ACHN (cell line): ENCODE measurements at regions not wholly inside any gene's neighbourhood (a gene's known extent, or its start where the extent isn't known, plus 50 kb on each side); places are given as distances from the start of the nearest gene placed in this dataset.
"Not testable (repeated sequence)": the region's sequence is repeated elsewhere in the genome, so short reads cannot be mapped to it uniquely, and the experiment has no call there.

Experiments used
- DNase-seq: peaks from one replicate; pipeline ENCODE4 v3.0.0-alpha.2; 2015
- in situ Hi-C: cut with HindIII; loops from 2 replicates; pipeline ENCODE4 v1.10.0; 2017; ENCODE audit warnings: low sequenced_read_pairs, low pct_ligation_motif_present, low pct_unique_long_range_greater_than_20kb

DNA sequence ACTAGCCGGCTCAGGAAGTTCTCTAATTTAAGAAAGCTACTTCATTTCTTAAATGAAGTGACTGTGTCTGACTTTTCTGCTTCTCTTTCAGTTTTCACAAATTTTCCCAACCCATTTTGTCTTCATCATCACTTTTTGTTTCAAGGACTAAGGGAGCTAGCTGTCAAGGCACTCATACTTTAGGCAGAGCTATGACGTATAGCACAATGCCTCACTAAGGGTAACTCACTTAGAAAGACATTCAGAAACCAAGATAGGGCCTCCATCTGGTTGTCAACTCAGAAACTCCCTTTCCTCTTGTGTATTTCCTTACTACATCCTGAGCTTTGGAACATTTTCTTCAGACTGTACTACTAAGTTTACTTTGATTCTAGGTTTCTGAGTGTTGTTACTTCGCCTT is 397.9 kb downstream of the TOX3 start:
- in situ Hi-C loops = no loop called here

DNA sequence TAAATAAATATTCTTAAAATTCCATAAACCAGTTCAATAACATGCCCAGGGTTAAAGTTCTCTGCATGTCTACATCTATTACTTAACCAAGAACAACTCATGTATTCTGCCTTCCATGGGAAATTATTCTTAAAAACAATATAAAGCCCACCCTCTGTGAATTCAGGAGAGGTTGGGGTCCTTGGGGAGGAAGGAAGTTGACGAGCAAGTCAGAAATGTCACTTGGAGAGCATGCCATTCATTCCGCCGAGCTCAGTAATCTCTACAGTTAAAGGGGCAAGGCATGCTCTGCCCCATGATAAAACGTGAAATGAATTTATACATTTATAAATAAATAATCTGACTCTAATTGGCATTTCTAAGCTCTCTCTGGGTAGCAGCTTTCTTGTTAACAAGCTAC is 405.1 kb downstream of the TOX3 start:
- in situ Hi-C loops = no loop called here
- no peak for DNase-seq

More for the DNA sequence above, 397.9 kb downstream of the TOX3 start:
- DNase-seq = no peak

DNA sequence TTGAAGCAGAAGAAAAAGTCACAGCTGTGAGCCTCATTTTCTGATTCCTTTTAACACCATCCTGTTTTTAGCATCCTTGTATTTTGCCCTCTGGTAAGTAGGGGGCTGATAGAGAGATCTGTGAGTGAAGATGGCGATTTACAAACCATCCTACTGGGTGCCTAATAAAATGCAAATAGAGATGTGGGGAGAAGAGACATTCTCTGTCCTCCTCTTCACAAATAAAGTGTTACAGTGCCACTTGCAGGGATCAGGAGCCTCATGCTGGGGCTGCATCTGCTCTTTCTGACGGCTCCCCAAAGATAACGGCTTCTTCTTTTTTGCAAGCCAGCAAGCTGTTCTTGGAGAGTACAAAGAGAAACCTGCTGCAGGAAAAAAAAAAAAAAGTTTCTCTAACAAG is 418.6 kb downstream of the TOX3 start:
- DNase-seq = no peak
- in situ Hi-C loops = no loop called here

DNA sequence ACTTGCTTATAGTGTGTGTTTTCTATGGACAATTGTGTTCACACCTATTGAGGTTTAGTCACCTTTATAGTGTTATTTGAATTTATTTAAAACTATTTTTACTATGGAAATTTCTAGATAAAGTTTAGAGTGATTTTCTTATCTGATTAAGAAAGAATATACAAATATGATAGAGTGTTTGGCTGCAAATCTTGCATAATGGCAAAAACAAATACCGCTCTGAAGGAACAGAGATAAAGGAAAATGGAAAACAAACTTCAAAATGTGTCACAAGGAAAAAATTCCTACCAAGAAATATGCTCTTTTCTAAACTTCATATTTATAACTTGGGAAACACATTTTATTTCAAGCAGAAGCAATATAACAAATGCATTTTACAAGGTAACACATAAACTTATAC is 423.1 kb downstream of the TOX3 start:
- DNase-seq = no peak
- in situ Hi-C loops = no loop called here

DNA sequence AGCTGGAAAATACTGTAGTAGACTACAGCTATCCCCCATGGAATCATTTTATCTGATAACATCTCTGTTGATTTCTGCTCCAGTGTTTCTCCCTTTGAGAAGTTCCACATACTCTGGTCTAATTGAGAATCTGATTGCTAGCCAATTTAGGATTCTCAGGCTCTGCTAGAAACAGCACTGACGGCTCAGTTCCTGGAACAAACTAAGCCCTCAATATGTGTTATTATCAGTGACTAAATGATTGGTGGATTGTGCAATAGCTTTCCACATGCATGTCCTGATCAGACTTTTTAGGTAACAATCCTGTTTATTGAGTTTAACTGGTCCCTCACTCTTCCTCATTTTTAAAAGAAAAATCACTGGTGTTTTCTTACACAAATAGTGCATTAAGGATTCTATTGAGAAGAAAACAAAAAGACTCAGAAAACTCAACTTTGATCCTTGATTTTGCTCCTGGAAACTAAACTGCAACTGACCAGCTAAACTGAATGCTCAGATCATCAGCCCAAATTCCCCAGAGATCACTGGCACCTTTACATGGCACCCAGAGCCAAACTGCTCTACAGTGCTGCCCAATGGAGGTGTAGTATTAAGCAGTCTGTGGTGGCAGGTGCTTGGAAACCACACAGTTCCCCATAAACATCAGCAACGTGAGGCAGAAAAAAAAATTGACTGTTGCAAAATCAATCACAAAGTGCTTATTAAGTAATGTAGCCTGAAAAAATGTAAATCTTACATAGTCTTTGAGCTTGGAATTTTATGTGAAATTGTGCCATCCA is 423.7 kb downstream of the TOX3 start:
- in situ Hi-C loops = no loop called here
- DNase-seq = no peak

DNA sequence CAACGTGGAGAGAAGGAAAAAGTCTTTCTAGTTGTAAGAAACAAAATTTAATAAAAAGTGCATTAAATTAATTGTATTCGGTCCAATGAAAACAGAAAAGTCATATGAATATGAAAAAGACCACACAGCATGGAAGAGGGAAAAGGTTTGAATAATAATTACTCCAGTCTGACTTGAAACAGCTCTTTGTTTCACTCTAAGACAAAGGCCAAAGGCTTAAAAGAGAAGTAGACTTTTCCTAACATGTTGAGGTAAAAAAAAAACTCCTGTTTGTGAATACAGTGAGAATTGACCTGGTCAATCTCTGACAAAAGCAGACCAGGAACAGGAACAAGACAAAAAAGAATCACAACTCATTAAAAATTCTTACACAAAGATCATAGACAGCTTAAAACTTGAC is 429.8 kb downstream of the TOX3 start:
- in situ Hi-C loops = no loop called here

DNA sequence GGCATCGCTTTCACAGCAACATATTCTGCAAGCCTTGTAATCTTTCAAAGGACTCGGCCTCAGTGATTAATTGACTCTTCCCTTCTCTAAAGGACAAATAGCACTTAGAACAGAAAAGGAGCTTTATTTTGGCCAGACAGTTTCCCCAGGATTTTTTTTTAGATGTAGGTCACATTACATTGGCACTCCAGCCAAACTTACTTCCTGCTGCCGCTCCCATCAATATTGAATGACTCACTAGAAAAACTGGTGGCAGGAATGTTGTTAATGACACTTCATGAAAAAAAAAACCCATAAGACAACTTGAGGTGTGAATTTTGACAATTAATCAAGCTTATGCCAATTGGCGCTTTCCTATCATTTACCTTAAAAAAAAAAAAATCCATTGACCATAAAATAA is 432.6 kb downstream of the TOX3 start:
- in situ Hi-C loops = no loop called here
- peak; percentile 32 for DNase-seq

More for the DNA sequence above, 429.8 kb downstream of the TOX3 start:
- no peak for DNase-seq

DNA sequence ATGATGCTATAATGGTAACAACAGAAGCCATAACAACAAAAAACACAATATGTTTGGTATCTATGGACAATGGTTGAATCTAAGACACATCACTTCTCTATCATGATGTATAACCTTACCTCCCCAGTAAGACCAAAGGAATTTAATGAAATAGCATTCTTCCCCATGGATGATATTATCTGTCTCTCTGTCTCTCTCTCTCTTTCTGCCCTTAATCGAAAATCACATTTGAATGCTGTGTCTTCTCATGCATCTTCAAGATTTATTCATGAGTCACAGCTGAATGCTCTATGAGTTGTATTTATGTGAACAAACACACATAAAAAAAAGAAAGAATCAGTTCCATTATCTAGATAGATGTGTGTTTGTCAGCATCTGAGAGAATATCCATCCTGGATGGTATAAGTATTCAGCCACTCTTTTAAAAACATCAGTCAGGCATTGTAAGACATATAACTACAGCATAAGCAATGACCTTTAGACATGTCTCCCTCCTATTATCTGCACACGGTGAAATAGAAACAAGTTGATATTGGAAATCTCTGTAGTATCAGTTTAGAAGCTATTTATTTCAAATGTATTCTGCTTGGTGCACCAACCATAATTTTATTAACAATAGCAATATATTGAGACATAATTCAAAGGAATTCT is 433.3 kb downstream of the TOX3 start:
- no peak for DNase-seq
- in situ Hi-C loops = no loop called here

DNA sequence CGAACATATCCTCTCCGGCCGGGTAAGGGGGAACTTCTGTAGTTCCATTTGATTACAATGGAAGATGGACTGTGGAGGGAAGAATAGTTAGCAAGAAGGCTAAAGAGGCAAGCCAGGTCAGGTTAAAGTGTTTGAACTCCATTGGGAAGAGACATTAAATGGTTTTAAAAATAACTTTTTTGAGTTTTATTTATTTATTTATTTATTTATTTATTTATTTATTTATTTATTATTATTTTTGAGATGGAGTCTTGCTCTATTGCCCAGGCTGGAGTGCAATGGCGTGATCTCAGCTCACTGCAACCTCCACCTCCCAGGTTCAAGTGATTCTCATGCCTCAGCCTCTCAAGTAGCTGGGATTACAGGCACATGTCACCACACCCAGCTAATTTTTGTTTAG is 441.9 kb downstream of the TOX3 start:
- DNase-seq, in situ Hi-C loops: not testable (repeated sequence)

DNA sequence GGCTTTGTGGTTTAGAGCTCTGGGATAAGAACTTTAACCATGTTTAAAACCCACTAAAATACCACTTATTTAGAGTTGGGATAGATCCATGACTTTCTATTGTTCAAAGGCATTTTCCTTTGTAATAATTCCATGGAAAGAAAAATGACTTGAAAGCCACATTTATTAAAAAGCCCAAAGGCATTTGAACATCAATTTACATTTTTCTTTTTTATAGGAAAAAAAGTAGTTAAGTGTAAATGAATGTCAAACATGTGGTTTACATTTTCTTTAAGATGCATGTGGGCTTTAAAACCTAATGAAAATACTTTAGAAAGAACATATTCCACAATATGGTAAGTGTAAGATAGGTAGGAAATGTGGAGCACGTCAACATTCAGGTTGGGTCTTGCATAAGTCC is 443.2 kb downstream of the TOX3 start:
- no peak for DNase-seq

DNA sequence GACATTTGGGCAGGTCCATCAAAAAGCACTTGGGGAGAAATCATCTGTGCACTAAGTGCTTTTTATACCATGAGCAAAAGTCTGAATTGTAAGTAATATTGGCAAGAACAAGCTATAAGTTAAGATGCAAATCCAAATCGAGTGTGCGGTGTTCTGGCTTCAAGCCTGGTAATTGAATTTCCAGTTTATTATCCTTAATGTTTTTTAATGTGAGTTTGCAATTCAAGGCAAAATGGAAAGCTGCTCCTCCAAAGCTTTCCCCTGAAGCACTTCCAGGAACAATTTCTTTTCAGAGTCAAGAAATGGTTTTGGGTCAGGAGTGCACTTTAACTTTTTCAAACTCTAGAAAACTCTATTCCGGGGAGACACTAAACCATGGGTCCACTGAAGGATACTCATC is 445.7 kb downstream of the TOX3 start:
- in situ Hi-C loops = no loop called here
- DNase-seq = no peak

More for the DNA sequence above, 443.2 kb downstream of the TOX3 start:
- in situ Hi-C loops = no loop called here

DNA sequence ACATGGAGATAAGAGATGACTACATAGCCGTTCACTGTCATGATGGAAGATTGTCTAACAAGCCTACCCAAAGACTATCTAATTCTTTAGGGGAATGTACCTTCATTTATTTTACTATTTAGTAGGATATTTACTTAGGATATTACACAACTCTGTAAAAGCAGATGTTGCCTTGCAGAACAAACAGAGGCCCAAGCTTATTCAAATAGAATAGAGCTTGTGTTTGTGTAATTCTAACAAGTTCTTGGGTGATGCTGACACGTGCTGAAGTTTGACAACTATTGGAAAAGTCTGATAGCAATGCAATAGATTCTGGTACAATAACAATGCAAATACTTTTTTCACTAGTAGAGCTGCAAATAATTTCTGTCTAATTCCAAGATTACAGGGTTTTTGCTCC is 447.6 kb downstream of the TOX3 start:
- in situ Hi-C loops = no loop called here
- DNase-seq = no peak

DNA sequence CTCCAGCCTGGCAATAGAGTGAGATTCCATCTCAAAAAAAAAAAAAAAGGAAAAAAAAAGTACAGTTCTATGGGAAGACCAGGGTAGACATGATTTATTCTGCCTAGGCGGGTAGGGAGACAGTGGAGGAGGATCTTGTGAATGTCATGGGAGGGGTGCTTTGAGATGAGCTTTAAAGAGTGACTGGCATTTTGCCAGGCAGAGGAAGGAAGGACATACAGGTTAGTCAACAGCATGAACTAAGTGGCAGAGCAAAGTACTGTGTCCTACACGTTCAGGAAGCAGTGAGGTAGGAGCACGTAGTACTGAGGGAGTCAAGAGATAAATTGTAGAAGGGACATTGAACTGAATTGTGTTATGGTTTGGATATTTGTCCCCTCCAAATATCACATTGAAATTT is 451.5 kb downstream of the TOX3 start:
- in situ Hi-C loops = no loop called here

DNA sequence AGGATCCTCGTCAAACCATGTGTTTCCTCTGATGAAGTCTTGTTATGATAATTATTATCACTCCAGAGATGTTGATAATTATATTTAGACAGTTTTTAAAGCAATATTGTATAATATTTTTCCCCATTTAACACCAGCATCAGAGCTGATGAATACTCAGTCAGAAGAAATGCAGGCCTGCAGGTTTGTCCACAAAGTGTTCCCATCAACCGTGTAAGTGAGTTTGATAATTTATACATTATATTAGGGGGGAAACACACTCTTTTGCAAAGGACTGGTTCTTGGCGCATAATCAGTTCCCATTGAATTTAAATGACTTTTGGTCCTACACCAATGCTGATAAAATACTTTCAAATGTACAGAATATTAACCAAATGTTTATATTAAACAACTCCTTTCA is 454.8 kb downstream of the TOX3 start:
- in situ Hi-C loops = no loop called here
- DNase-seq = no peak

More for the DNA sequence above, 451.5 kb downstream of the TOX3 start:
- DNase-seq = no peak

DNA sequence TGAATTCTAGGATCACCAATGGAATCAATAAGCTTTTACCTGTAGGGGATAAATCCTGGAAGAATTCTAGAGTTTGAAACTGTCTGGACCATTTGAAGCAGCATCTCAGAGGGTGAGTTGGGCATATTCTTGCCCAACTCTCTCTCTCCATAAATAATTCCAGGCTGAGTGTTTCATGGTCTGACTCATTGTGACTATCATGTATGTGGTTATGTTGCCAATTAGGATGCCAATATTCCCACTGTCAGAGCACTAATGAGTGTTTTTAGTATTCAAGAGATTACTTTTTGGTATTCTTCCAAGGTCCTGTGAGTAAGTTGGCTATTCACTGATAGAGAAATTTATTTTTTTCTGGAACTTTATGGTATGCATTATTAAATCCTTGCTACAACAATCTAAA is 456.9 kb downstream of the TOX3 start:
- DNase-seq = no peak
- in situ Hi-C loops = no loop called here

DNA sequence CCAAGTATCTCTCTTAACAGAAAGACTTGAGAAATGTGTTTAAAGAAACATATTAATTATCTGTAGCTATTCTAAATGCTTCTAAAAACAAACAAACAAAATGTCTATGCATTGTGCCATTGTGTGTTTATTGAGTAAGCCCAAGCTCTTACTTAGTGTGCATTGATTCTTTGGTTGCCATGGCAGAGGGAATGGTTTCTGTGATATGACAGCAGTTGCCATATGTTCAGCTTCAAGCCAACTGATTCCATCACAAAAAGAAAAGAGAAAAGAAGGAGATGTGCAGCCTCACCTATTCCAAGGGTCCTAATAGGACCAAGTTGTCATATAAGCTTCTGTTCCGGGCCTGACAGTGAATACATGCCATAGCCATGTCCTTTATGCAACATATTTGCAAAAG is 457.5 kb downstream of the TOX3 start:
- in situ Hi-C loops = no loop called here
- DNase-seq = no peak

DNA sequence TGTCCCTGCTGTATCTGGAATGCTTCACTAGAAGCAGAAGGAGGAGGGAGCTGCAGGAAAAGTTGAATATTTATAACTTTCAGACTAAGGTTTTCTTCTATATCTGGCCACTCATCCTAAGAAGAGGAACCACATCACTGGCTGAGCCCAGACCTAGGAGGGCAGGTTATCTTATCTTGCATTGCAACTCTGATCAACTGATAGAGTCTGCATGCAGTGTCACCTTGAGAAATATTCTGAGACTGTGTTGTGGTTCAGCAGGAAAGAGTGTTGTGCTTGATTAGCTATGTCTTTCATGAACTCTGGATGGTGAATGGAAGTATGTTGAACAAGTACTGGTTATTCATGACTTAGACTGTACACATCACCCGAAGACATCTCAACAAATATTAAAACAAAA is 460.0 kb downstream of the TOX3 start:
- in situ Hi-C loops = no loop called here
- DNase-seq = no peak

DNA sequence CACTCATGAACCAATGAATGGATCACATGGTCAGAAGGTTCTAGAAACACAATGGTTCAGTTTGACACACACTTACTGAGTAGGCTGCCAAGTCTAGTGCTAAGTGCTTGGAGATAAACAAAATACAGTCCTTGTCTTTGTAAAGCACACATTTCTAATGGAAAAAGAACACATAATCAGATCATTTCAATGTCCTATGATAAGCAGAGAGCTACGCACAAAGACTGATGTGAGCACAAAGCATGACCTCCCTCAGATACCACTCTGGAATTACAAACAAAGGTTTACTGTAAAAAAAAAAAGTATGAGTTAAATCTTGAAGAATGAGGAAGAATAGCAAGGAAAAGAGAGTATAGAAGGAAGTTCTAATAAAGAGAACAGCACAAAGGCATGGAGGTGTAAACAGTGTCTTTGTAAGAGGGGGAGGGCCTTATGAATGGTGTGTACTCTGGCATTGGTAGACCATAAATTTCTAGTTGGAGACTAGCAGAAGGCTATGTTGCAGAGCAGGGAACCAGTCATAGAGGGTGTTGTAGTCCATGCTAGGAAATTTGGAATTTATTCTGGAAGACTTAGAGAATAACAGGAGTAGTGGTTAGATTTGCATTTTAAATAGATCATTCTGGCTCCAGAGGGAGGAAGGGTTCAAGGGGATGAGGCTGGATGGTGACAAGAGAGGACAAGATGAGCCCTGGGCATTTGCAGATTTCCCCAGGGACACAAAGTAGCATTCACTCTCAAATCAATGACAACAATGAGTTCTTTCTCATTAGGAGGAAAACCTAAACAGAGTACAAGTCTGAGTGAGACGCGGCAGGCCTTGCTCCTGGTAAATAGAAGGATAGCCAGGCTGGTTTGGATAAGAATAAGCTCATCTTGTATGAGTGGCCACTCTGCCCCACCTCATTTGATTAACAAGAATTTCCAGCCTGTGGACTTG is 468.0 kb downstream of the TOX3 start:
- in situ Hi-C loops = no loop called here
- no peak for DNase-seq

DNA sequence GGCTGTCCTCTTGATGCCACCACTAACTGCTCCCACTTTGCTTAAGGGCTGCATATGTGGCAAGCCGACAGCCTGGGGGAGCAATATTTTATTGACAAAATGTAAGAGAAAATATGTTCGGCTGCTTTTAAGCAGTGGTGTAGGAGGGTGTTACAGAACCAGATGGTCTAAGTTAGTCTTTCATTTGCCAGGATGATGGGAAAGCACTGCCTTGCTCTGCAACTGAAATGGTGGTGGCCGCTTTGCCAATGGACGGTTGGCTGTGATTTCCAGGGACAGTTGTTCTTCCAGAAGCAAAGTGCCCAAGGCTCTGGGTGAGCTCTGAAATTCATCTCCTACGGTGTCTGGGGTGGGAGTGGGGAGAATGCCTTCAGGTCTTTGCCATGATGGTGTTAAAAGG is 469.3 kb downstream of the TOX3 start:
- DNase-seq = no peak
- in situ Hi-C loops = no loop called here
